ENCODE measurements at regions not wholly inside any gene's neighbourhood (a gene's known extent, or its start where the extent isn't known, plus 50 kb on each side); places are given as distances from the start of the nearest gene placed in this dataset.
"Not testable (repeated sequence)": the region's sequence is repeated elsewhere in the genome, so short reads cannot be mapped to it uniquely, and the experiment has no call there.

GRCh38 chr16:60402941-60403340 is 1633.3 kb downstream of the CDH8 start:
- TF ChIP-seq, protein P1, sequence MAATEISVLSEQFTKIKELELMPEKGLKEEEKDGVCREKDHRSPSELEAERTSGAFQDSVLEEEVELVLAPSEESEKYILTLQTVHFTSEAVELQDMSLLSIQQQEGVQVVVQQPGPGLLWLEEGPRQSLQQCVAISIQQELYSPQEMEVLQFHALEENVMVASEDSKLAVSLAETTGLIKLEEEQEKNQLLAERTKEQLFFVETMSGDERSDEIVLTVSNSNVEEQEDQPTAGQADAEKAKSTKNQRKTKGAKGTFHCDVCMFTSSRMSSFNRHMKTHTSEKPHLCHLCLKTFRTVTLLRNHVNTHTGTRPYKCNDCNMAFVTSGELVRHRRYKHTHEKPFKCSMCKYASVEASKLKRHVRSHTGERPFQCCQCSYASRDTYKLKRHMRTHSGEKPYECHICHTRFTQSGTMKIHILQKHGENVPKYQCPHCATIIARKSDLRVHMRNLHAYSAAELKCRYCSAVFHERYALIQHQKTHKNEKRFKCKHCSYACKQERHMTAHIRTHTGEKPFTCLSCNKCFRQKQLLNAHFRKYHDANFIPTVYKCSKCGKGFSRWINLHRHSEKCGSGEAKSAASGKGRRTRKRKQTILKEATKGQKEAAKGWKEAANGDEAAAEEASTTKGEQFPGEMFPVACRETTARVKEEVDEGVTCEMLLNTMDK (IDR thresholded peaks at IDR 0.05; ENCODE audit: borderline replicate concordance, insufficient read depth, low read depth, low read length, poor library complexity, severe bottlenecking) = not testable (repeated sequence)
- not testable (repeated sequence) for TF ChIP-seq EP300 (IDR thresholded peaks at IDR 0.05; ENCODE audit: low read length); RAD21 (CRISPR knock-in tag; conservative IDR thresholded peaks at IDR 0.05 in 1 of 2, IDR thresholded peaks at IDR 0.05 in 1 of 2)
